HFFc6 (cell line): ENCODE measurements at regions not wholly inside any gene's neighbourhood (a gene's known extent, or its start where the extent isn't known, plus 50 kb on each side); places are given as distances from the start of the nearest gene placed in this dataset.

Experiments
- DNase-seq: peaks from one replicate; pipeline ENCODE4 v3.0.0-alpha.2; 2018
- H3K27ac Mint-ChIP-seq: 2 replicates; pipeline ENCODE4 v1.8.0; 2020; ENCODE audit warnings: mild to moderate bottlenecking, mixed read lengths
- H3K27me3 Mint-ChIP-seq: 2 replicates; pipeline ENCODE4 v1.8.0; 2021; ENCODE audit warnings: mild to moderate bottlenecking, moderate library complexity, mixed read lengths; ENCODE audit not compliant: insufficient read depth
- H3K36me3 Mint-ChIP-seq: 2 replicates; pipeline ENCODE4 v1.8.0; 2021; ENCODE audit warnings: low read depth, mixed read lengths
- H3K4me1 Mint-ChIP-seq: 2 replicates; pipeline ENCODE4 v1.8.0; 2020; ENCODE audit warnings: low read depth, mixed read lengths
- H3K4me3 Mint-ChIP-seq: 2 replicates; pipeline ENCODE4 v1.8.0; 2020; ENCODE audit warnings: mild to moderate bottlenecking, moderate library complexity, mixed read lengths
- H3K9me3 Mint-ChIP-seq: 2 replicates; pipeline ENCODE4 v1.8.0; 2020; ENCODE audit warnings: mild to moderate bottlenecking, mixed read lengths
- TF ChIP-seq, protein P1 (sequence below): fragments of 200-600 bp; sonication (generic); IDR thresholded peaks from 2 replicates; pipeline ENCODE4 v1.5.0; 2021; ENCODE audit warnings: antibody characterized with exemption, mild to moderate bottlenecking

DNA sequence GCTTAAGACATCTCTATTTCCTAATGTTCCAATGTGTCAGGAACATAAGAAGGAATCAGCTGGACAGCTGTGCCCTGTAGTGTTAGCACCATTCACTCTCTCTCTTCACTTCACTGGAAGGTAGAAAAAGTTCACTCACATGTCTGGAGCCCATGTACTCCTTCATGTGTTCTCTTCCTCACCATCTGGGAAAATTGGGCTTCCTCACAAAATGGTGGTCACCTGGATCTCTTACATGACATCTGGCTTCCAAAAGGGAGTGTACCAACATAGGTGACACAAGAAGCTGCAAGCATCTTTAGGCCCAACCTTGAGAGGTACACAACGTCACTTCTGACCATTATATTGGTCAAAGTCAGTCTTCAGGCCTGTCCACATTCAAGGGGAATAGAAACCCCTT lies 882.6 kb downstream of the LTN1 start:
- Mint-ChIP-seq H3K27me3 (no peaks in the 10 kb centered on the region; the same call in 1 of the 2 replicates), H3K4me3 (no peak overlapping the region), H3K27ac (no peak overlapping the region), H3K9me3 (peaks cover 4% of the 10 kb centered on the region; the same call in 1 of the 2 replicates), H3K4me1 (peaks cover 16% of the 10 kb centered on the region), H3K36me3 (no peaks in the 10 kb centered on the region)
- no peak for DNase-seq
- TF ChIP-seq, protein P1, sequence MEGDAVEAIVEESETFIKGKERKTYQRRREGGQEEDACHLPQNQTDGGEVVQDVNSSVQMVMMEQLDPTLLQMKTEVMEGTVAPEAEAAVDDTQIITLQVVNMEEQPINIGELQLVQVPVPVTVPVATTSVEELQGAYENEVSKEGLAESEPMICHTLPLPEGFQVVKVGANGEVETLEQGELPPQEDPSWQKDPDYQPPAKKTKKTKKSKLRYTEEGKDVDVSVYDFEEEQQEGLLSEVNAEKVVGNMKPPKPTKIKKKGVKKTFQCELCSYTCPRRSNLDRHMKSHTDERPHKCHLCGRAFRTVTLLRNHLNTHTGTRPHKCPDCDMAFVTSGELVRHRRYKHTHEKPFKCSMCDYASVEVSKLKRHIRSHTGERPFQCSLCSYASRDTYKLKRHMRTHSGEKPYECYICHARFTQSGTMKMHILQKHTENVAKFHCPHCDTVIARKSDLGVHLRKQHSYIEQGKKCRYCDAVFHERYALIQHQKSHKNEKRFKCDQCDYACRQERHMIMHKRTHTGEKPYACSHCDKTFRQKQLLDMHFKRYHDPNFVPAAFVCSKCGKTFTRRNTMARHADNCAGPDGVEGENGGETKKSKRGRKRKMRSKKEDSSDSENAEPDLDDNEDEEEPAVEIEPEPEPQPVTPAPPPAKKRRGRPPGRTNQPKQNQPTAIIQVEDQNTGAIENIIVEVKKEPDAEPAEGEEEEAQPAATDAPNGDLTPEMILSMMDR: no peak

DNA sequence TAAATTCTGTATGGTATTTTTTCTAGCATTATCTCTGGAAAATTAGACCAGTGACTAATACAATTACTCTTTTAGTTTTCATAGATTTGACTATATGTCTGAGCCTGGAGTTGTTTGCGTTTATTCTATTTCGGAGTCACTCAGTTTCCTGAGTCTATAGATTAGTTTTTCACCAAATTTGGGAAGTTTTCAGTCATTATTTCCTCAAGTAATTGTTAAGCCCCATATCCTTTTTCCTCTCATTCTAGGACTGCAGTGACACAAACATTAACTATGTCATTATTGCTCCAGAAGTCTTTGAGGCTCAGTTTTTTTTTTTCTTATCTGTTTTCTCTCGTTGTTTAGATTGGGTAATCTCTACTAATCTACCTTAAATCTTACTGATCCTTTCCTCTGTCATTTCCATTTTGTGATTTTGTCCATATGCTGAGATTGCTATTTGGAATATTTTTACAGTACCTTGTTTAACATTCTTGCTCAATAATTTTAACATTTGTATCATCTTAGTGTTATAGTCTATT lies 886.2 kb downstream of the LTN1 start:
- H3K27me3 Mint-ChIP-seq: no peaks in the 10 kb centered on the region; the same call in 1 of the 2 replicates
- DNase-seq: no peak
- peaks cover 4% of the 10 kb centered on the region; the same call in 1 of the 2 replicates for H3K9me3 Mint-ChIP-seq
- no peak overlapping the region for H3K4me3 Mint-ChIP-seq
- no peak overlapping the region for H3K27ac Mint-ChIP-seq
- peaks cover 17% of the 10 kb centered on the region for H3K4me1 Mint-ChIP-seq
- H3K36me3 Mint-ChIP-seq: no peaks in the 10 kb centered on the region
- TF ChIP-seq, protein P1: no peak

DNA sequence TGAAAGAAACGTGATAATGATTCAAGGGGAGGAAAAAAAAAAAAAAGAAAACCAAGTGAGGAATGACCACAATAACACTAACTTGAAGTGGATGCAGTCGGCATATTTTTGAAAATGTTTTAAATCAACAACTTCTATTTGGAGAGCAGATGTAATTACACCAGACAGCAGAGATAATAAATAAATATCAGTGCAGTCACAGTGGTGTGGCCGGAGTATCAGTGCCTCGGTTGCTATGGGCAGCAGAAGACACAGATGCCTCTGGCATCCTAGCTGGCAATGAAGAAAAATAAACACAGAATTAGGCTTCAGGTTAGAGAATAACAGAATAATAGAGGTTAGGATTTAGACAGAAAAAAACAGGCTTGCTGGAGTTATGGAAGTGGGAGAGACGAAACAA lies 888.3 kb downstream of the LTN1 start:
- H3K9me3 Mint-ChIP-seq: no peaks in the 10 kb centered on the region
- no peak overlapping the region for H3K27ac Mint-ChIP-seq
- DNase-seq: no peak
- no peaks in the 10 kb centered on the region for H3K36me3 Mint-ChIP-seq
- H3K4me1 Mint-ChIP-seq: peaks cover 9% of the 10 kb centered on the region
- H3K27me3 Mint-ChIP-seq: no peaks in the 10 kb centered on the region; the same call in 1 of the 2 replicates
- TF ChIP-seq, protein P1: no peak
- H3K4me3 Mint-ChIP-seq: no peak overlapping the region

DNA sequence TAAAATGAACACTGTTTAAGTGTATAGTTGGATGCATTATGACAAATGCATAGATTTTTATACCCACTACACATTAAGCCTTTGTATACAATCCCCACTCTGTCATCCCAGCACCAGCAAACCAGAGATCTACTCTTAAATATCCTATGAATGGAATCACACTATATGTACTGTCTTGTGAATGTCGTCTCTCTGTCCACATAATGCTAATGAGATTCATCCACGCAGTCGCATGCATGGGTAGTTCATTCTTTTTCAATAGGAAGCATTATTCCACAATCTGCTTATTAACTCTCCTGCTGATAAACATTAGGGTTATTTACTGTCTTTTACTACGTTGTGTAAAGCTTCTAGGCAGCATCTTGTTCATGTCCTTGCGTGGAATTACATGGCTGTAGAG lies 892.3 kb downstream of the LTN1 start:
- Mint-ChIP-seq H3K4me3 (no peak overlapping the region), H3K27ac (no peak overlapping the region), H3K27me3 (no peaks in the 10 kb centered on the region; the same call in 1 of the 2 replicates), H3K36me3 (no peaks in the 10 kb centered on the region), H3K4me1 (peaks cover 9% of the 10 kb centered on the region), H3K9me3 (no peaks in the 10 kb centered on the region)
- TF ChIP-seq, protein P1: no peak
- no peak for DNase-seq

DNA sequence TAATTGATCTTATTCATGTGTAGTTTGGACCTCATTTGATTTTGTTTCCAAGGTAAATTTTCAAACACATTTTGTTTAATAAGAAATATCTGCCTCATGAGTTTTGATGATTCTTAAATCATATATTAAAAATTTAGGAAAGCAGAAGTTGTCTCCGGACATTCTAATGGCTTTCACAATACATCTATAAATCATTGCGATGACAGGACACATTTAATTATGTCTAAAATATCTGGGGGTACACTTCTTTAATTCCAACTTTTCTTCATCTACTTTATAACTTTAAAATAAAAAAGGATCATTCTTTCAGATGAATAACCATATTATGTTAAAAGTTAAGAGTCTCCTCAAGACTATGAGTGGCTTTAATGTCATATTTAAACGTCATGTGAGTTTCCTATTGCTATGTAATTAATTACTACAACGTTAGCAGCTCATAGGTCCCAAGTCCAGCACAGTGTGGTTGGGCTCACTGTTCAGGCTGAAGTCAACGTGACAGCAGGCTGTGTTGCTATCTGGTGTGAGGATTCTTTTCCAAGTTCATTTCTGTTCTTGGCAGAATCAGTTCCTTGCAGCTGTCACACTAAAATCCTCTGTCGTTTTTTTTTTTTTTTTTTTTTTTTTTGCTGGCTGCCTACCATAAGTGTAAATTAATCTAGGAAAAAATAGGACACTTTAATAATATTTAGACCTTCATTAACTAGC lies 893.5 kb downstream of the LTN1 start:
- TF ChIP-seq, protein P1: no peak
- Mint-ChIP-seq H3K27me3 (no peaks in the 10 kb centered on the region; the same call in 1 of the 2 replicates), H3K4me3 (no peak overlapping the region), H3K36me3 (no peaks in the 10 kb centered on the region), H3K27ac (no peak overlapping the region), H3K4me1 (peaks cover 2% of the 10 kb centered on the region), H3K9me3 (no peaks in the 10 kb centered on the region)
- DNase-seq: no peak
